Activated CD8-positive, alpha-beta T cell treated with anti-CD3 and anti-CD28 coated beads, Interleukin-2, amount 10 ng/mL, durations not matched to agents 7 days and 5 days (primary cell): ENCODE measurements at regions not wholly inside any gene's neighbourhood (a gene's known extent, or its start where the extent isn't known, plus 50 kb on each side); places are given as distances from the start of the nearest gene placed in this dataset.

ENCODE experiments used
- ATAC-seq: fragments of 150-1000 bp; cut with Tn5 transposase; one replicate; pipeline ENCODE4 v1.10.0; 2021; ENCODE audit warnings: moderate library complexity
- CTCF ChIA-PET: fragments of 350-600 bp; sonication (Branson Sonifier 250); formaldehyde crosslinking; loops from one replicate; lab custom pipeline; 2021; ENCODE audit warnings: antibody characterized with exemption; lab: Charles Lee
- POLR2A ChIA-PET: fragments of 350-600 bp; sonication (Branson Sonifier 250); formaldehyde crosslinking; loops from one replicate; lab custom pipeline; 2021; ENCODE audit warnings: antibody characterized with exemption; lab: Charles Lee
- DNase-seq: peaks from one replicate; pipeline ENCODE4 v3.0.0-alpha.2; 2020
- H3K27ac Mint-ChIP-seq: one replicate; pipeline ENCODE4 v1.8.0; 2021; ENCODE audit warnings: mild to moderate bottlenecking, mixed read lengths
- H3K27me3 Mint-ChIP-seq: one replicate; pipeline ENCODE4 v1.8.0; 2021; ENCODE audit warnings: low read depth, mixed read lengths
- H3K36me3 Mint-ChIP-seq: one replicate; pipeline ENCODE4 v1.8.0; 2021; ENCODE audit warnings: low read depth, mixed read lengths
- H3K4me1 Mint-ChIP-seq: one replicate; pipeline ENCODE4 v1.8.0; 2021; ENCODE audit warnings: low read depth, mixed read lengths
- H3K4me3 Mint-ChIP-seq: one replicate; pipeline ENCODE4 v1.8.0; 2021; ENCODE audit warnings: mild to moderate bottlenecking, mixed read lengths
- H3K9me3 Mint-ChIP-seq: one replicate; pipeline ENCODE4 v1.8.0; 2022; ENCODE audit warnings: mixed read lengths; ENCODE audit not compliant: insufficient read depth

- POLR2A ChIA-PET, result no interaction called here
- CTCF ChIA-PET, result no interaction called here
- Mint-ChIP-seq H3K4me3 (no peak overlapping the region), H3K27ac (no peak overlapping the region), H3K27me3 (peaks cover 2% of the 10 kb centered on the region), H3K36me3 (no peaks in the 10 kb centered on the region), H3K9me3 (no peaks in the 10 kb centered on the region), H3K4me1 (no peaks in the 10 kb centered on the region)
- ATAC-seq (no peak), DNase-seq (no peak)
Observed at GRCh38 chr2:23213196-23213595, 171.8 kb upstream of the KLHL29 start.

GRCh38 chr2:23215016-23215415 lies 170.0 kb upstream of the KLHL29 start:
- H3K27me3 Mint-ChIP-seq, result no peaks in the 10 kb centered on the region
- no peaks in the 10 kb centered on the region for H3K9me3 Mint-ChIP-seq
- ChIA-PET POLR2A (no interaction called here), CTCF (no interaction called here)
- H3K4me1 Mint-ChIP-seq, result no peaks in the 10 kb centered on the region
- no peaks in the 10 kb centered on the region for H3K36me3 Mint-ChIP-seq
- ATAC-seq (no peak), DNase-seq (no peak)
- H3K27ac Mint-ChIP-seq, result no peak overlapping the region
- no peak overlapping the region for H3K4me3 Mint-ChIP-seq

GRCh38 chr2:23219666-23220065 lies 165.3 kb upstream of the KLHL29 start:
- DNase-seq (no peak), ATAC-seq (no peak)
- ChIA-PET POLR2A (no interaction called here), CTCF (no interaction called here)
- H3K4me3 Mint-ChIP-seq, result no peak overlapping the region
- no peaks in the 10 kb centered on the region for H3K9me3 Mint-ChIP-seq
- H3K36me3 Mint-ChIP-seq, result no peaks in the 10 kb centered on the region
- no peaks in the 10 kb centered on the region for H3K27me3 Mint-ChIP-seq
- H3K4me1 Mint-ChIP-seq, result no peaks in the 10 kb centered on the region
- H3K27ac Mint-ChIP-seq, result no peak overlapping the region

GRCh38 chr2:23220513-23221094 lies 164.4 kb upstream of the KLHL29 start:
- ATAC-seq (no peak), DNase-seq (no peak)
- H3K36me3 Mint-ChIP-seq, result no peaks in the 10 kb centered on the region
- H3K27ac Mint-ChIP-seq, result no peak overlapping the region
- ChIA-PET CTCF (no interaction called here), POLR2A (no interaction called here)
- no peaks in the 10 kb centered on the region for H3K27me3 Mint-ChIP-seq
- no peaks in the 10 kb centered on the region for H3K4me1 Mint-ChIP-seq
- H3K9me3 Mint-ChIP-seq, result no peaks in the 10 kb centered on the region
- no peak overlapping the region for H3K4me3 Mint-ChIP-seq

- Mint-ChIP-seq H3K9me3 (no peaks in the 10 kb centered on the region), H3K36me3 (no peaks in the 10 kb centered on the region), H3K27me3 (no peaks in the 10 kb centered on the region), H3K27ac (no peak overlapping the region), H3K4me1 (no peaks in the 10 kb centered on the region), H3K4me3 (no peak overlapping the region)
- CTCF ChIA-PET, result no interaction called here
- no peak for DNase-seq
- no peak for ATAC-seq
- POLR2A ChIA-PET, result no interaction called here
Observed at GRCh38 chr2:23221236-23221635, 163.7 kb upstream of the KLHL29 start.

- ATAC-seq (no peak), DNase-seq (no peak)
- Mint-ChIP-seq H3K36me3 (no peaks in the 10 kb centered on the region), H3K4me1 (no peaks in the 10 kb centered on the region), H3K4me3 (no peak overlapping the region), H3K9me3 (no peaks in the 10 kb centered on the region), H3K27me3 (no peaks in the 10 kb centered on the region), H3K27ac (no peak overlapping the region)
- CTCF ChIA-PET, result no interaction called here
- POLR2A ChIA-PET, result no interaction called here
Observed at GRCh38 chr2:23221901-23222300, 163.1 kb upstream of the KLHL29 start.

- CTCF ChIA-PET, result no interaction called here
- POLR2A ChIA-PET, result no interaction called here
- H3K27me3 Mint-ChIP-seq, result no peaks in the 10 kb centered on the region
- no peaks in the 10 kb centered on the region for H3K36me3 Mint-ChIP-seq
- no peaks in the 10 kb centered on the region for H3K4me1 Mint-ChIP-seq
- ATAC-seq, result no peak
- no peaks in the 10 kb centered on the region for H3K9me3 Mint-ChIP-seq
- DNase-seq, result no peak
- no peak overlapping the region for H3K4me3 Mint-ChIP-seq
- no peak overlapping the region for H3K27ac Mint-ChIP-seq
Observed at GRCh38 chr2:23230885-23231284, 154.1 kb upstream of the KLHL29 start.

GRCh38 chr2:23231865-23232264 lies 153.1 kb upstream of the KLHL29 start:
- no peak for ATAC-seq
- H3K27ac Mint-ChIP-seq, result no peak overlapping the region
- H3K9me3 Mint-ChIP-seq, result no peaks in the 10 kb centered on the region
- H3K4me3 Mint-ChIP-seq, result no peak overlapping the region
- H3K27me3 Mint-ChIP-seq, result no peaks in the 10 kb centered on the region
- CTCF ChIA-PET, result no interaction called here
- POLR2A ChIA-PET, result no interaction called here
- no peaks in the 10 kb centered on the region for H3K4me1 Mint-ChIP-seq
- no peaks in the 10 kb centered on the region for H3K36me3 Mint-ChIP-seq
- DNase-seq, result no peak

- H3K4me3 Mint-ChIP-seq, result no peak overlapping the region
- no peak for DNase-seq
- ChIA-PET POLR2A (no interaction called here), CTCF (no interaction called here)
- H3K36me3 Mint-ChIP-seq, result no peaks in the 10 kb centered on the region
- H3K4me1 Mint-ChIP-seq, result no peaks in the 10 kb centered on the region
- H3K27me3 Mint-ChIP-seq, result no peaks in the 10 kb centered on the region
- no peaks in the 10 kb centered on the region for H3K9me3 Mint-ChIP-seq
- ATAC-seq, result no peak
- no peak overlapping the region for H3K27ac Mint-ChIP-seq
Observed at GRCh38 chr2:23235292-23235691, 149.7 kb upstream of the KLHL29 start.

GRCh38 chr2:23235736-23236135 lies 149.2 kb upstream of the KLHL29 start:
- Mint-ChIP-seq H3K4me1 (no peaks in the 10 kb centered on the region), H3K27me3 (no peaks in the 10 kb centered on the region), H3K27ac (no peak overlapping the region), H3K4me3 (no peak overlapping the region), H3K36me3 (no peaks in the 10 kb centered on the region), H3K9me3 (no peaks in the 10 kb centered on the region)
- ATAC-seq (no peak), DNase-seq (no peak)
- CTCF ChIA-PET, result no interaction called here
- POLR2A ChIA-PET, result no interaction called here

GRCh38 chr2:23237147-23237546 lies 147.8 kb upstream of the KLHL29 start:
- DNase-seq, result no peak
- ChIA-PET CTCF (interaction anchor here (0.5 kb wide), 1 partner anchor 20 kb away, joined by 3 read pairs; no protein-coding TSS in a partner anchor), POLR2A (no interaction called here)
- H3K27ac Mint-ChIP-seq, result no peak overlapping the region
- H3K9me3 Mint-ChIP-seq, result no peaks in the 10 kb centered on the region
- no peaks in the 10 kb centered on the region for H3K4me1 Mint-ChIP-seq
- H3K27me3 Mint-ChIP-seq, result no peaks in the 10 kb centered on the region
- H3K36me3 Mint-ChIP-seq, result no peaks in the 10 kb centered on the region
- ATAC-seq, result no peak
- H3K4me3 Mint-ChIP-seq, result no peak overlapping the region

- H3K27me3 Mint-ChIP-seq, result no peaks in the 10 kb centered on the region
- H3K27ac Mint-ChIP-seq, result no peak overlapping the region
- no peaks in the 10 kb centered on the region for H3K4me1 Mint-ChIP-seq
- no peak overlapping the region for H3K4me3 Mint-ChIP-seq
- no peaks in the 10 kb centered on the region for H3K36me3 Mint-ChIP-seq
- ChIA-PET CTCF (no interaction called here), POLR2A (interaction anchor here (0.5 kb wide), 1 partner anchor 9 kb away, joined by 3 read pairs; no protein-coding TSS in a partner anchor)
- no peak for ATAC-seq
- no peak for DNase-seq
- no peaks in the 10 kb centered on the region for H3K9me3 Mint-ChIP-seq
Observed at GRCh38 chr2:23238011-23238657, 146.8 kb upstream of the KLHL29 start.
